Right lobe of liver (tissue), 6 donors: ENCODE measurements at regions not wholly inside any gene's neighbourhood (a gene's known extent, or its start where the extent isn't known, plus 50 kb on each side); places are given as distances from the start of the nearest gene placed in this dataset.

ENCODE experiments used
- ATAC-seq, 4 donors: fragments of 200-7000 bp; cut with Tn5 transposase; one replicate each; pipeline ENCODE4 v1.9.1; 2020; ENCODE audit warnings: mild to moderate bottlenecking in 4 of 4, moderate library complexity in 4 of 4
- DNase-seq, 3 donors: peaks; one replicate each; pipeline ENCODE4 v3.0.0-alpha.2; 2020
- H3K27ac ChIP-seq, 3 donors: fragments of 200-600 bp; one replicate each; pipeline ENCODE4 v1.8.0; 2022
- H3K27me3 ChIP-seq, 2 donors: fragments of 200-600 bp; one replicate each; pipeline ENCODE4 v1.8.0; 2022
- H3K36me3 ChIP-seq, 4 donors: fragments of 200-600 bp; sonication (generic) in 1 of 4; one replicate each; pipeline versions ENCODE4 v1.5.1 to v1.8.0; 2017 to 2022; ENCODE audit warnings: control low read depth in 1 of 4
- H3K4me1 ChIP-seq, 4 donors: fragments of 200-600 bp; sonication (generic) in 1 of 4; one replicate each; pipeline versions ENCODE4 v1.5.1 to v1.8.0; 2017 to 2022; ENCODE audit warnings: control low read depth in 1 of 4
- H3K4me3 ChIP-seq, 3 donors: fragments of 200-600 bp; one replicate each; pipeline ENCODE4 v1.8.0; 2022
- H3K9me3 ChIP-seq, 4 donors: fragments of 200-600 bp; sonication (generic) in 1 of 4; one replicate each; pipeline versions ENCODE4 v1.5.1 to v1.8.0; 2017 to 2022; ENCODE audit warnings: control low read depth in 1 of 4
- POLR2A ChIP-seq: fragments of 450-650 bp; IDR thresholded peaks from one replicate; pipeline ENCODE4 v1.6.1; 2017; ENCODE audit warnings: antibody characterized with exemption, mild to moderate bottlenecking
- WGBS: methylation state at CpG from one replicate; pipeline ENCODE4 v1.1.6; 2018; ENCODE audit warnings: low coverage, low lambda C conversion rate; ENCODE audit not compliant: insufficient coverage; ENCODE audit errors: missing lambda C conversion rate; 5-methylcytosine and 5-hydroxymethylcytosine counted together
- intact Hi-C, 2 donors: fragments of 100-400 bp; cut with DNase I; formaldehyde crosslinking; loops; one replicate each; pipeline versions ENCODE4 v1.11.2 to v1.14.1; 2022
- TF ChIP-seq, protein P1 (sequence below), 4 donors: fragments of 200-600 bp in 3 of 4; fragments of 450-650 bp in 1 of 4; IDR thresholded peaks; one replicate each; pipeline versions ENCODE4 v1.5.1 to v1.8.0; 2016 to 2022; ENCODE audit warnings: antibody characterized with exemption in 4 of 4, mild to moderate bottlenecking in 2 of 4
- donor health status: DM: no; HTN: yes; CAD: no.
- donor health status: DM: no; HTN: no; CAD: no.
- donor health status: DM: no; HTN: no; CAD: no.
- donor health status: DM: no; HTN: yes; CAD: no.
- donor health status: DM: no; HTN: yes; CAD: no.

DNA sequence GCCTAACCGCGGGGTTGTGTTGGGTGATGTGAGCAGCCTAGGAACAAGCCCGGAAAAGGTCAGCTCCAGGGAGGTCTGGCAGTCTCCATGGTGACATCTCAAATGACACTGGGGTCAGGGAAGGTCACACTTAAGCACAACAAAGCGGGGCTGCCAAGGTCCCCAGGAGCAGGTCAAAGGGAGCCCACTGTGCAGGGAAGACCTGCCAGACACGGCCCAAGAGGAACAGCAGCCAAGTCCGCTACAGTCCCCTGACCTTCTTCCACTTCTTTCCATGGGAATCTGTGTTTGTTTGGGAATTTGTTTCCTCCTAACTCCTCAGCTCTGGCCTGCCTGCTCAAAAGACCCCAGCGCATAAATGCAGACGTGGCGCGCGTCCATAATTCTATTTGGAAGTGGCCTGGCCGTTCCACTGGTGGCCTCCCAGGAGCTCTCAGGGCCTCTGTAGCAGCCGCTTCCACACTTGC is 232.1 kb upstream of the COPS8 start:
- intact Hi-C loops: no loop called here
- ATAC-seq: peak in 3 of 4 donors; percentile 16 to 55 (median 31)
- WGBS: 85% methylated on average over 7 of the region's 13 CpGs

DNA sequence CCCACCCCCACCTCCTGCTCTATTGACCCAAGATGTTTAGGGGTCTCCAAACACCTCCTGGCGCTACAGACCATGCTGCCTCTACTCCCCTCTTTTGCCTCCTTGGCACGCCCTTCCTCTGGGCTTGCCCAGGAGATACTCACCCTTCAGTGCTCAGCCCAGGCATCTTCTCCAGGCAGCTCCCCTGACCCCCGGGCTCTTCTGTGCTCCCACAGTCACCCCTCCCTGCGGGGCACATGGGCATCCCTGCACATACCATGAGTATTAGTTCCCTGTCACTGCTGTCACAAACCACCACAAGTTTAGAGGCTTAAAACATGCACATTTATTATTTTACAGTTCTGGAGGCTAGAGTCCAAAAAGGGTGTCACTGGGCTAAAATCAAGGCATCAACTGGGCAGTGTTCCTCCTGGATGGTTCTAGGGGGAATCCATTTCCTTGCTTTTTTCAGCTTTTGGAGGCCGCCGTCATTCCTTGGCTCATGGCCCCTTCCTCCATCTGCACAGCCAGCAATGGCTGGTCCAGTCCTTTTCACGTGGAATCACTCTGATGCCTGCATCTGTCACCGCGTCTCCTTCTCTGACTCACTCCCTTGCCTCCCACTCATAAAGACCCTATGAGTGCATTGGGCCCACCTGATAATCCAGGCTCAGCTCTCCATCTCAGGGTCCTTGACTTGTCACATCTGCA is 230.4 kb upstream of the COPS8 start:
- Histone ChIP-seq H3K27ac (no peak overlapping the region), H3K27me3 (no peaks in the 10 kb centered on the region), H3K4me1 (no peaks in the 10 kb centered on the region), H3K36me3 (no peaks in the 10 kb centered on the region), H3K9me3 (no peaks in the 10 kb centered on the region), H3K4me3 (no peak overlapping the region)
- ATAC-seq (no peak), DNase-seq (peak in 1 of 3 donors; percentile 32)
- intact Hi-C loops: no loop called here
- no peak for TF ChIP-seq POLR2A
- TF ChIP-seq, protein P1, sequence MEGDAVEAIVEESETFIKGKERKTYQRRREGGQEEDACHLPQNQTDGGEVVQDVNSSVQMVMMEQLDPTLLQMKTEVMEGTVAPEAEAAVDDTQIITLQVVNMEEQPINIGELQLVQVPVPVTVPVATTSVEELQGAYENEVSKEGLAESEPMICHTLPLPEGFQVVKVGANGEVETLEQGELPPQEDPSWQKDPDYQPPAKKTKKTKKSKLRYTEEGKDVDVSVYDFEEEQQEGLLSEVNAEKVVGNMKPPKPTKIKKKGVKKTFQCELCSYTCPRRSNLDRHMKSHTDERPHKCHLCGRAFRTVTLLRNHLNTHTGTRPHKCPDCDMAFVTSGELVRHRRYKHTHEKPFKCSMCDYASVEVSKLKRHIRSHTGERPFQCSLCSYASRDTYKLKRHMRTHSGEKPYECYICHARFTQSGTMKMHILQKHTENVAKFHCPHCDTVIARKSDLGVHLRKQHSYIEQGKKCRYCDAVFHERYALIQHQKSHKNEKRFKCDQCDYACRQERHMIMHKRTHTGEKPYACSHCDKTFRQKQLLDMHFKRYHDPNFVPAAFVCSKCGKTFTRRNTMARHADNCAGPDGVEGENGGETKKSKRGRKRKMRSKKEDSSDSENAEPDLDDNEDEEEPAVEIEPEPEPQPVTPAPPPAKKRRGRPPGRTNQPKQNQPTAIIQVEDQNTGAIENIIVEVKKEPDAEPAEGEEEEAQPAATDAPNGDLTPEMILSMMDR (IDR thresholded peaks at IDR 0.05): no peak
- 96% methylated on average over 9 of the region's 9 CpGs for WGBS

More for the DNA sequence above, 232.1 kb upstream of the COPS8 start:
- no peak for TF ChIP-seq POLR2A
- TF ChIP-seq, protein P1 (IDR thresholded peaks at IDR 0.05): no peak
- no peak overlapping the region for H3K27ac ChIP-seq
- no peak overlapping the region for H3K4me3 ChIP-seq
- no peaks in the 10 kb centered on the region for H3K27me3 ChIP-seq
- no peaks in the 10 kb centered on the region for H3K4me1 ChIP-seq
- H3K36me3 ChIP-seq: no peaks in the 10 kb centered on the region
- DNase-seq: peak in 1 of 3 donors; percentile 54
- no peaks in the 10 kb centered on the region for H3K9me3 ChIP-seq

DNA sequence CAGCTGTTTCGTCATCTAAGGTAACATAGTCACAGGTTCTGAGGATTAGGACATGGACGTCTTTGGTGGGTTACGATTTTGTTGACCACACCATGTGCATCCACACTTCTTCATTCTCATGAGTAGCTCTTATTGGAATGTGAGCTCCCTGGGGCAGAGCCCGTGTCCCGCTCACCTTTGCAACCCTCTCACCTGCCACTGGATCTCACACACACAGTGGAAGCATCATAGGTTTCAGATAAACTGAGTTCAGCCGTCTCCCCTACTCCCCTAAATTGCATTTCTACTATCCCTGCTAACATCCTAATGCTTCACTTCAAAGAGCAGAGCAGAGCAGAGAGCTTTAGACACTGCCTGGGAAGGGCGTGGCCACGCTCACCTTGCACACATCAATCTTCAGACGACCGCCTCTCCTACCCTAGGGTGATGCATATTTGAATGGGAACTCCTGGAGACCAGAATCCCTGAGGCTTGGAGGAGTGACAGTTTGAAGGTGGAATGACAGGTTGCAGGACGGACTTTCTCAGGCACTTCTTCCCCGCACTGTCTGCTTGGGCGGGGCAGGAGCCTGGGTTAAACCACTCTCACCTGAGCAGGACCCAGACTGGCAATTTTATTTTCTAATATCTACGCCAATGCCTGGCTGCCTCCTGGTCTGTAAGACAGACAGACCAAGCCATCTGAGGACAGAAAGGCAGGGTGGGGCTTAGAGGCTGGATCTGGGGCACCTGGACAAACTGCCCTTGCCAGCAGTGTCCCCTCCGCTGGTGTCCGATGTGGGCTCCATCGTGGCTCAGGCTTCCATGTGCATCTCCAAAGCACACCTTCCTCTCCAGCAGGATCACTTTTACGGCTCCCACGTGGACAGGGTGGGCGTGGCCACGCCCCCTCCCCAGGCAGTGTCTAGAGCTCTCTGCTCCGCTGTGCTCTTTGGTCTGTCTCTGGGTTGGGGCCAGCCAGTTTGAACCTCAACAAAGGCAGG is 229.5 kb upstream of the COPS8 start:
- no peak overlapping the region for H3K27ac ChIP-seq
- WGBS: 75% methylated on average over 18 of the region's 22 CpGs
- ATAC-seq (no peak), DNase-seq (peak in 1 of 3 donors; percentile 41)
- no peak overlapping the region for H3K4me3 ChIP-seq
- TF ChIP-seq POLR2A: no peak
- TF ChIP-seq, protein P1 (IDR thresholded peaks at IDR 0.05): no peak
- H3K27me3 ChIP-seq: no peaks in the 10 kb centered on the region
- H3K36me3 ChIP-seq: no peaks in the 10 kb centered on the region
- intact Hi-C loops: no loop called here
- H3K9me3 ChIP-seq: no peaks in the 10 kb centered on the region
- no peaks in the 10 kb centered on the region for H3K4me1 ChIP-seq

DNA sequence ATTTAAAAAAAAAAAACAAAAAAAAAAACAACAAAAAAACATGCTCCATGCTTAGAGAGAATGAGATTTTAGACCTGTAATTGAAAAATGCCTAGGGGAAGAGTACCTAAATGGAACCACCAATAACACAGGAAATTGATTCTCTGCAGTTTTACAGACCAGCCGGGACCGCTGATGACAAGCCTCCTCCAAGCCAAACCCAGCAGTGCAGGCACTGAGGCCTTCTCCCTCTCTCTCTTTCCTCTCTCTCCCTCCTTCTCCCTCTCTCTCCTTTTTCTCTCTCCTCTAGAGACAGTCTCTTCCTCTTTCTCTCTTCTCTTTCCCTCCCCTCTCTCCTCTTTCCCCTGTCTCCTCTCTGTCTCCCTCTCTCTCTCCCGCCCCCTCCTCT is 228.8 kb upstream of the COPS8 start:
- ATAC-seq: no peak
- TF ChIP-seq, protein P1 (IDR thresholded peaks at IDR 0.05): no peak
- TF ChIP-seq POLR2A: no peak
- 55% methylated on average over 2 of the region's 3 CpGs for WGBS
- no peak overlapping the region for H3K4me3 ChIP-seq
- H3K4me1 ChIP-seq: no peaks in the 10 kb centered on the region
- no peak overlapping the region for H3K27ac ChIP-seq
- no peaks in the 10 kb centered on the region for H3K9me3 ChIP-seq
- no peaks in the 10 kb centered on the region for H3K27me3 ChIP-seq
- DNase-seq: peak in 1 of 3 donors; percentile 8
- intact Hi-C loops: no loop called here
- H3K36me3 ChIP-seq: no peaks in the 10 kb centered on the region
